ENCODE measurements at regions not wholly inside any gene's neighbourhood (a gene's known extent, or its start where the extent isn't known, plus 50 kb on each side); places are given as distances from the start of the nearest gene placed in this dataset.
A peak's percentile ranks its signal among the peaks of the same experiment; 100 is the strongest.
"Not testable (repeated sequence)": the region's sequence is repeated elsewhere in the genome, so short reads cannot be mapped to it uniquely, and the experiment has no call there.

- intact Hi-C loops (cut with DNase I; ENCODE audit: low total_unique reads), result no loop called here
These were observed 144.4 kb upstream of the RADX start for GRCh38 chrX:106467422-106467821.

GRCh38 chrX:106467943-106468342 lies 143.8 kb upstream of the RADX start:
- no peak for TF ChIP-seq CTCF (IDR thresholded peaks at IDR 0.05)
- no peak overlapping the region for H3K4me3 ChIP-seq
- no peak overlapping the region for H3K27ac ChIP-seq
- no peak for DNase-seq
- no peaks in the 10 kb centered on the region for H3K27me3 ChIP-seq
- no peaks in the 10 kb centered on the region for H3K4me1 ChIP-seq
- H3K9me3 ChIP-seq, result no peaks in the 10 kb centered on the region
- H3K36me3 ChIP-seq, result no peaks in the 10 kb centered on the region
- intact Hi-C loops (cut with DNase I; ENCODE audit: low total_unique reads), result no loop called here

More at GRCh38 chrX:106467422-106467821, 144.4 kb upstream of the RADX start:
- no peak for TF ChIP-seq CTCF (IDR thresholded peaks at IDR 0.05)
- H3K27me3 ChIP-seq, result no peaks in the 10 kb centered on the region
- no peak overlapping the region for H3K27ac ChIP-seq
- H3K4me1 ChIP-seq, result no peaks in the 10 kb centered on the region
- H3K9me3 ChIP-seq, result no peaks in the 10 kb centered on the region
- H3K36me3 ChIP-seq, result no peaks in the 10 kb centered on the region
- no peak for DNase-seq
- no peak overlapping the region for H3K4me3 ChIP-seq

- no peaks in the 10 kb centered on the region for H3K36me3 ChIP-seq
- H3K27me3 ChIP-seq, result no peaks in the 10 kb centered on the region
- no peaks in the 10 kb centered on the region for H3K4me1 ChIP-seq
- H3K27ac ChIP-seq, result no peak overlapping the region
- TF ChIP-seq CTCF (IDR thresholded peaks at IDR 0.05), result no peak
- no peak for DNase-seq
- H3K4me3 ChIP-seq, result no peak overlapping the region
- H3K9me3 ChIP-seq, result no peaks in the 10 kb centered on the region
- intact Hi-C loops (cut with DNase I; ENCODE audit: low total_unique reads), result no loop called here
These were observed 143.3 kb upstream of the RADX start for GRCh38 chrX:106468433-106468832.

GRCh38 chrX:106479920-106480319 lies 131.9 kb upstream of the RADX start:
- Histone ChIP-seq H3K27ac (no peak overlapping the region), H3K9me3 (no peaks in the 10 kb centered on the region), H3K27me3 (no peaks in the 10 kb centered on the region), H3K36me3 (no peaks in the 10 kb centered on the region), H3K4me1 (no peaks in the 10 kb centered on the region), H3K4me3 (no peak overlapping the region)
- DNase-seq, result no peak
- intact Hi-C loops (cut with DNase I; ENCODE audit: low total_unique reads), result loop anchor here (10.0 kb wide), 1 partner anchor 315 kb away; no protein-coding TSS in a partner anchor
- TF ChIP-seq CTCF (IDR thresholded peaks at IDR 0.05), result no peak

GRCh38 chrX:106481341-106481740 lies 130.4 kb upstream of the RADX start:
- TF ChIP-seq CTCF (IDR thresholded peaks at IDR 0.05), result peak; percentile 36 to 47
- no peak overlapping the region for H3K4me3 ChIP-seq
- H3K9me3 ChIP-seq, result no peaks in the 10 kb centered on the region
- H3K36me3 ChIP-seq, result no peaks in the 10 kb centered on the region
- peak in 1 of 2 donors; percentile 20 for DNase-seq
- H3K27ac ChIP-seq, result no peak overlapping the region
- no peaks in the 10 kb centered on the region for H3K27me3 ChIP-seq
- intact Hi-C loops (cut with DNase I; ENCODE audit: low total_unique reads), result loop anchor here (10.0 kb wide), 1 partner anchor 313 kb away; no protein-coding TSS in a partner anchor
- no peaks in the 10 kb centered on the region for H3K4me1 ChIP-seq

GRCh38 chrX:106484233-106484632 lies 127.5 kb upstream of the RADX start:
- intact Hi-C loops (cut with DNase I; ENCODE audit: low total_unique reads), result loop anchor here (10.0 kb wide), 1 partner anchor 311 kb away; no protein-coding TSS in a partner anchor
- Histone ChIP-seq H3K27me3 (no peaks in the 10 kb centered on the region), H3K4me3 (no peak overlapping the region)

GRCh38 chrX:106493210-106493816 lies 118.5 kb upstream of the RADX start:
- intact Hi-C loops (cut with DNase I; ENCODE audit: low total_unique reads); H3K9me3 ChIP-seq; DNase-seq; H3K4me1 ChIP-seq; H3K4me3 ChIP-seq; H3K27ac ChIP-seq; H3K36me3 ChIP-seq; H3K27me3 ChIP-seq: not testable (repeated sequence)

More at GRCh38 chrX:106484233-106484632, 127.5 kb upstream of the RADX start:
- Histone ChIP-seq H3K9me3 (no peaks in the 10 kb centered on the region), H3K4me1 (no peaks in the 10 kb centered on the region), H3K27ac (no peak overlapping the region), H3K36me3 (no peaks in the 10 kb centered on the region)
- no peak for DNase-seq
- TF ChIP-seq CTCF (IDR thresholded peaks at IDR 0.05), result no peak

Measured in tibial artery (tissue), 4 donors.